HG02884 (cell line): ENCODE measurements at regions not wholly inside any gene's neighbourhood (a gene's known extent, or its start where the extent isn't known, plus 50 kb on each side); places are given as distances from the start of the nearest gene placed in this dataset.
"Not testable (repeated sequence)": the region's sequence is repeated elsewhere in the genome, so short reads cannot be mapped to it uniquely, and the experiment has no call there.

Experiments used
- ATAC-seq: cut with Tn5 transposase; IDR thresholded peaks from one replicate; pipeline ENCODE4 v1.9.1; 2021; ENCODE audit warnings: mild to moderate bottlenecking, moderate library complexity; ENCODE audit not compliant: unreplicated experiment

- no peak for ATAC-seq
Observed at GRCh38 chr16:77057161-77057774, 133.7 kb upstream of the MON1B start.

DNA sequence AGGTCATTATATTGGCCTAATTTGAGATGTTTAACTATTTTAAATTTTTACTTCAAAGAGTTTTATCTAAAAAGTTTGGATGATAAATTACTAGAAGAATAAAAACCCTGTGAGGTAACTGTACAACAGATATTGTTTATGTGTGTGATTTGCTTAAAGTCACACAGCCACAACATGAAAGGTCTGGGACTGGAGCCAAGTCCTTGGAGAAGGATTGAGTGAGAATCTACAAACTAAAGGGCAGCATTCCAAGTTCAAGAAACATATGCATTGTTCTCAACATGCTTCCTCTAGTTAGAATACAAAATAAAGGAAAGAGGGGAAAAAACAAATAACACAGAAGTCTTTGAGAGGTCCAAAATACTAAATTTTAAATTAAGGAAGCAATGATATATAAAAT is 131.5 kb upstream of the MON1B start:
- ATAC-seq = no peak

GRCh38 chr16:77060614-77061013 is 130.4 kb upstream of the MON1B start:
- ATAC-seq = no peak

GRCh38 chr16:77062878-77063675 is 127.9 kb upstream of the MON1B start:
- no peak for ATAC-seq

GRCh38 chr16:77063676-77064016 is 127.3 kb upstream of the MON1B start:
- ATAC-seq = no peak

- no peak for ATAC-seq
Observed at GRCh38 chr16:77064037-77064436, 127.0 kb upstream of the MON1B start.

- ATAC-seq = no peak
Observed at GRCh38 chr16:77066896-77067496, 124.0 kb upstream of the MON1B start.

DNA sequence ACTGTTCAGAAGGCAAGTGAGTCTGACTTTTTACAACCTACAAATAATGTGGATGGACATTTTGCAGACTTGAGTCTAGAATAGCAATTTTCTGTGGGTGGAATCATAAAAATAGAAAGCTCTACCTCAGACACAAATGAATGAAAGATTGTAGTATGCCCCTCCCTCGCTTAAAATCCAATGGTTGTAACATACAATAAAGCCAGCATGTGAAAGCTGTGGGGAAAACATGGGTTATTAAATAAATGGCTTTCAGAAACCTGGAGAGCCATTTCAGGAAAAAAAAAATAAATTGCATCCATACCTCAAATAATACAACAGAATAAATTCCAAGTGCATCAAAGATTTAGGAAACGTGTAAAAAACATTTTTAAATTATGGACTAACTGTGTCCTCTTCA is 123.1 kb upstream of the MON1B start:
- ATAC-seq = no peak

GRCh38 chr16:77068402-77068801 is 122.6 kb upstream of the MON1B start:
- ATAC-seq = no peak

- no peak for ATAC-seq
Observed at GRCh38 chr16:77069929-77070328, 121.1 kb upstream of the MON1B start.

- ATAC-seq = no peak
Observed at GRCh38 chr16:77070683-77071082, 120.3 kb upstream of the MON1B start.

GRCh38 chr16:77076839-77077238 is 114.2 kb upstream of the MON1B start:
- ATAC-seq = no peak

DNA sequence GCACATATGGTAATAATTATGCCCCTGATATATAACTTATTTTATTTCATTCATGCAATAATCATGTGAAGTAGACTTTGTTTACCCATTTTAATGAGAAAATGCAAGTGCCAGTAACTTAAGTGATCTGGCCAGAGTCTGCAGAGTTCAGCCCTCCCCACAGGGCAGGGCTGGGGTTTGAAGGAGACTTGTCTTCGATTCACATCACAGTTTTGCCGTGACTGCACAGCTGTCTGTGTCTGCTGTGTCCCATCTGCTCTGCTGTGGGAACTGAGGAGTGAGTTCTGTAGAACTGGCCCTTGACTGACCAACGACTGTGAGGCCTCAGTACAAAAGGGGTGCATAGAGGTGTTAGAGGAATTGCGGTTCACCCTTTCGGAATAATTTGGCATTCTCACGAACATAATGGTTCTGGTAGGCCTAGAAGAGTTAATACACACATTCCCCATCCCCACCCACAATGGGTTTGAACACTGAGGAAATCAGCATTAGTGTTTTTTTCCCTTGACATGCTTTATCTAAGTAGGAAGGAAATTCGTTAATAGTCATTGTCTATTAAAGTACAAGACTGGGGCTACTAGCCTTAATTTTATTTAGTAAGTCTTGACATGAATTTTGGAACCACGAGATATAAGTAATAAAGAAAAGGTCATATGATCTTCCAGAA is 113.6 kb upstream of the MON1B start:
- no peak for ATAC-seq

- ATAC-seq = no peak
Observed at GRCh38 chr16:77085981-77086380, 105.0 kb upstream of the MON1B start.

- no peak for ATAC-seq
Observed at GRCh38 chr16:77090062-77090461, 100.9 kb upstream of the MON1B start.

- no peak for ATAC-seq
Observed at GRCh38 chr16:77093309-77093708, 97.7 kb upstream of the MON1B start.

GRCh38 chr16:77093999-77094398 is 97.0 kb upstream of the MON1B start:
- no peak for ATAC-seq

DNA sequence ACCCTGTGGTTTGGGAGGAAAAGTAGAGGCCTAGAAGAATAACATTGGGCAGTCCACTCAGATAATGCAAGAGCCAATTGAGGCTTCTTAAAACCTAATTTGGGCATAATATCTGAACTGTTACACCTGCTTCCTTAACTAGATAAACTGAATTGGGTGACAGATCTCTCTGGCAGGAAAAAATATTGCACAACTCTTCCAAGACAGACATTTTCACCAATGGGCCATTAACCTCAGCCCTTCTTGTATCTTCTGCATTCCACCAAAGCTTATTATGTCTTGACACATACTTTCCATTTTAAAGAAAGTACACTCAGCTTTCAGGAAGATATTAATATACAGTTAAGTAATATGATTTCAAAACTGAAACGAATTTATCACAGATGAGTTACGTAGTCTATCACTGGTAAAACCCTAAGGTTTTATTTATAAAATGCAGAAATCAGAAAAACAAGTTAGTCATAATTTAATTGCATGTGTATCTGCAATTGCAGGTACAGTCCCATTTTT is 79.9 kb upstream of the MON1B start:
- no peak for ATAC-seq

GRCh38 chr16:77112746-77113145 is 78.2 kb upstream of the MON1B start:
- ATAC-seq = no peak

GRCh38 chr16:77113835-77114234 is 77.2 kb upstream of the MON1B start:
- ATAC-seq = no peak

DNA sequence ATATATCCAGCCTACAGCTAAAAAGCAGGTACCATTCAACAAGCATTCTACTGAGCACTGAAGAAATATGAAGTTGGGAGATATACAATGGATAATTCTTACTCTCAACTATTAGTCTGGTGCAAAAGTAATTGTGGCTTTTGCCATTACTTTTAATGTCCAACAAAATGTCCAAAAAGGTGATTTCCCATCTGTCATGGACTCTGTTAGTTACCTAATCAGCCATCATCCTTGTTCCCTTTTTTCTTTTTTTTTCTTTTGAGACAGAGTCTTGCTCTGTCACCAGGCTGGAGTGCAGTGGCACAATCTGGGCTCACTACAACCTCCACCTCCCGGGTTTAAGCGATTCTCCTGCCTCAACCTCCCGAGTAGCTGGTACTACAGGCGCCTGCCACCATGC is 76.6 kb upstream of the MON1B start:
- ATAC-seq = not testable (repeated sequence)

GRCh38 chr16:77116856-77117255 is 74.1 kb upstream of the MON1B start:
- no peak for ATAC-seq
